ENCODE measurements at regions not wholly inside any gene's neighbourhood (a gene's known extent, or its start where the extent isn't known, plus 50 kb on each side); places are given as distances from the start of the nearest gene placed in this dataset.

- Histone ChIP-seq H3K4me2 (ENCODE audit: low read length) (no peak overlapping the region), H4K20me1 (ENCODE audit: insufficient read depth, low read length) (no peaks in the 10 kb centered on the region), H3K4me1 (ENCODE audit: insufficient read depth, low read length, severe bottlenecking) (no peaks in the 10 kb centered on the region), H3K79me2 (ENCODE audit: insufficient read depth, low read length) (no peaks in the 10 kb centered on the region), H3F3A (ENCODE audit: insufficient read depth, low read length) (no peaks in the 10 kb centered on the region), H3K9me3 (ENCODE audit: low read length) (no peaks in the 10 kb centered on the region), H2AFZ (ENCODE audit: low read length) (no peak overlapping the region), H3K27me3 (ENCODE audit: insufficient read depth, low read length) (no peaks in the 10 kb centered on the region), H3K9me2 (ENCODE audit: low read depth, low read length) (no peaks in the 10 kb centered on the region), H3K36me3 (ENCODE audit: insufficient read depth, low read length) (no peaks in the 10 kb centered on the region), H3K9ac (ENCODE audit: low read length) (no peak overlapping the region), H3K4me3 (ENCODE audit: low read depth, low read length, poor library complexity, severe bottlenecking) (no peak overlapping the region), H3K27ac (ENCODE audit: low read depth, low read length, poor library complexity, severe bottlenecking) (no peak overlapping the region)
- no peak for TF ChIP-seq EZH2 (IDR thresholded peaks at IDR 0.05; ENCODE audit: borderline replicate concordance, low read length)
- TF ChIP-seq, protein P1, sequence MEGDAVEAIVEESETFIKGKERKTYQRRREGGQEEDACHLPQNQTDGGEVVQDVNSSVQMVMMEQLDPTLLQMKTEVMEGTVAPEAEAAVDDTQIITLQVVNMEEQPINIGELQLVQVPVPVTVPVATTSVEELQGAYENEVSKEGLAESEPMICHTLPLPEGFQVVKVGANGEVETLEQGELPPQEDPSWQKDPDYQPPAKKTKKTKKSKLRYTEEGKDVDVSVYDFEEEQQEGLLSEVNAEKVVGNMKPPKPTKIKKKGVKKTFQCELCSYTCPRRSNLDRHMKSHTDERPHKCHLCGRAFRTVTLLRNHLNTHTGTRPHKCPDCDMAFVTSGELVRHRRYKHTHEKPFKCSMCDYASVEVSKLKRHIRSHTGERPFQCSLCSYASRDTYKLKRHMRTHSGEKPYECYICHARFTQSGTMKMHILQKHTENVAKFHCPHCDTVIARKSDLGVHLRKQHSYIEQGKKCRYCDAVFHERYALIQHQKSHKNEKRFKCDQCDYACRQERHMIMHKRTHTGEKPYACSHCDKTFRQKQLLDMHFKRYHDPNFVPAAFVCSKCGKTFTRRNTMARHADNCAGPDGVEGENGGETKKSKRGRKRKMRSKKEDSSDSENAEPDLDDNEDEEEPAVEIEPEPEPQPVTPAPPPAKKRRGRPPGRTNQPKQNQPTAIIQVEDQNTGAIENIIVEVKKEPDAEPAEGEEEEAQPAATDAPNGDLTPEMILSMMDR (IDR thresholded peaks at IDR 0.05; ENCODE audit: low read length), result no peak
Observed at GRCh38 chr4:58265734-58266133, 1155.5 kb upstream of the IGFBP7 start.

- Histone ChIP-seq H3K36me3 (ENCODE audit: insufficient read depth, low read length) (no peaks in the 10 kb centered on the region), H3K9me2 (ENCODE audit: low read depth, low read length) (no peaks in the 10 kb centered on the region), H4K20me1 (ENCODE audit: insufficient read depth, low read length) (no peaks in the 10 kb centered on the region), H2AFZ (ENCODE audit: low read length) (no peak overlapping the region), H3K4me2 (ENCODE audit: low read length) (no peak overlapping the region), H3K9ac (ENCODE audit: low read length) (no peak overlapping the region), H3K9me3 (ENCODE audit: low read length) (no peaks in the 10 kb centered on the region), H3F3A (ENCODE audit: insufficient read depth, low read length) (no peaks in the 10 kb centered on the region), H3K4me3 (ENCODE audit: low read depth, low read length, poor library complexity, severe bottlenecking) (no peak overlapping the region), H3K79me2 (ENCODE audit: insufficient read depth, low read length) (no peaks in the 10 kb centered on the region), H3K27me3 (ENCODE audit: insufficient read depth, low read length) (no peaks in the 10 kb centered on the region), H3K27ac (ENCODE audit: low read depth, low read length, poor library complexity, severe bottlenecking) (no peak overlapping the region), H3K4me1 (ENCODE audit: insufficient read depth, low read length, severe bottlenecking) (no peaks in the 10 kb centered on the region)
- TF ChIP-seq, protein P1 (IDR thresholded peaks at IDR 0.05; ENCODE audit: low read length), result no peak
- no peak for TF ChIP-seq EZH2 (IDR thresholded peaks at IDR 0.05; ENCODE audit: borderline replicate concordance, low read length)
Observed at GRCh38 chr4:58261526-58261925, 1151.3 kb upstream of the IGFBP7 start.

DNA sequence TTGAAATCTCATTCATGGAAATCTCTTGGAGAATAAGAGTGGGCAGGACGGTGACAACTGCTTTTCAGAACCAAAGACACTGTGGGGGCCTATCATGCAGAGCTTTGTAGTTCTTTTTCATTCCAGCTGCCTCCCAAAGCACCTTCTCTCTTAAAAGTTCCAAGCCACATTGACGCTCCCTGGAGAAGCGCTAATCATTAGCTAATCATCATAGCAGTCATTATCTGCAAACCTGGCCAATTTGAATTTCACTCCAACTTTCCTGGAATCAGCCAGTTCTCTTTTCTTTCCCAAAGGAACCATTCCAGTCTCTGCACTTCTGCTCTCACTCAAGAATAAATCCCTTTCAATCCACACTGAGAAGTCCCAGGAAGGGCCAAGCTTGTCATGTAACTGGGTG is 1144.1 kb upstream of the IGFBP7 start:
- Histone ChIP-seq H3F3A (ENCODE audit: insufficient read depth, low read length) (no peaks in the 10 kb centered on the region), H3K9ac (ENCODE audit: low read length) (no peak overlapping the region), H3K36me3 (ENCODE audit: insufficient read depth, low read length) (no peaks in the 10 kb centered on the region), H3K27me3 (ENCODE audit: insufficient read depth, low read length) (no peaks in the 10 kb centered on the region), H3K9me2 (ENCODE audit: low read depth, low read length) (no peaks in the 10 kb centered on the region; the same call in 1 of the 2 replicates), H3K27ac (ENCODE audit: low read depth, low read length, poor library complexity, severe bottlenecking) (no peak overlapping the region), H3K4me3 (ENCODE audit: low read depth, low read length, poor library complexity, severe bottlenecking) (no peak overlapping the region), H3K4me2 (ENCODE audit: low read length) (no peak overlapping the region), H3K4me1 (ENCODE audit: insufficient read depth, low read length, severe bottlenecking) (no peaks in the 10 kb centered on the region), H3K79me2 (ENCODE audit: insufficient read depth, low read length) (no peaks in the 10 kb centered on the region), H4K20me1 (ENCODE audit: insufficient read depth, low read length) (no peaks in the 10 kb centered on the region), H3K9me3 (ENCODE audit: low read length) (no peaks in the 10 kb centered on the region), H2AFZ (ENCODE audit: low read length) (no peak overlapping the region)
- no peak for TF ChIP-seq EZH2 (IDR thresholded peaks at IDR 0.05; ENCODE audit: borderline replicate concordance, low read length)
- TF ChIP-seq, protein P1 (IDR thresholded peaks at IDR 0.05; ENCODE audit: low read length), result no peak

Data from OCI-LY1 (cell line).